HG03097 (cell line): ENCODE measurements at regions not wholly inside any gene's neighbourhood (a gene's known extent, or its start where the extent isn't known, plus 50 kb on each side); places are given as distances from the start of the nearest gene placed in this dataset.
"Not testable (repeated sequence)": the region's sequence is repeated elsewhere in the genome, so short reads cannot be mapped to it uniquely, and the experiment has no call there.

Experiments
- ATAC-seq: cut with Tn5 transposase; IDR thresholded peaks from one replicate; pipeline ENCODE4 v1.9.1; 2021; ENCODE audit not compliant: unreplicated experiment, low FRiP score

DNA sequence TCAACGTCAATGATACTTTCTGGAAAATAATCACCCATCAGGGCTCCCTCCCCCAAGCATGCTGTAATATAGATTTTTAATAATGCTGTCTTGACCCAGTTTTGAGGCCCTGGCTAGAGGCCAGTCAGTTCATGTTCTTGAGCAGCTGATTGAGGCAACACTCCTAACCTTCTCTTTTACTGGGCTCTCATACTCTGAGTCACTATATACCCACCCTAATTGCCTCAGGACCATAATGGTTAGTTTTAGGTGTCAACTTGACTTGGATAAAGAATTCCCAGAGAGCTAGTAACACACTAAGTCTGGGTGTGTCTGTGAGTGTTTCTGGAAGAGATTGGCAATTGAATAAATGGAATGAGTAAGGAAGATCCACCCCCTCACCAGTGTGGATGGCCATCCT, 527.0 kb upstream of the ATP2B1 start:
- ATAC-seq: no peak

DNA sequence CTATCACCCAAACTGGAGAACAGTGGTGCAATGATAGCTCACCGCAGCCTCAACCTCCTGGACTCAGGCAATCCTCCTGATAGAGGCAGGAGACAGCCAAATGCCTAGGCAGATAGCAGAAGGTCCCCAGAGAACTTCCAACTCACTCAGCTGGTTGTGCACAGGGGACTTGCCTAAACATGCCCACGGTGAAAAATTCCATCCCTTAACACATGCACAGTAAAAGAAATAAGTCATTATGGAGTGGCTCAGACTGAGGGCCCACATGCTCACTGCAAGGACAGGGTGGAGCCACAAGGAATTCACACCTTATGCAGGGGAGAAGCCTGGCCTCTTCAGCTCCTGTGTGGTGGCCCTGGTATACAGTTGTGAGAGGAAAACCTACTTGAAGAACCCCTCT, 525.8 kb upstream of the ATP2B1 start:
- ATAC-seq: no peak

DNA sequence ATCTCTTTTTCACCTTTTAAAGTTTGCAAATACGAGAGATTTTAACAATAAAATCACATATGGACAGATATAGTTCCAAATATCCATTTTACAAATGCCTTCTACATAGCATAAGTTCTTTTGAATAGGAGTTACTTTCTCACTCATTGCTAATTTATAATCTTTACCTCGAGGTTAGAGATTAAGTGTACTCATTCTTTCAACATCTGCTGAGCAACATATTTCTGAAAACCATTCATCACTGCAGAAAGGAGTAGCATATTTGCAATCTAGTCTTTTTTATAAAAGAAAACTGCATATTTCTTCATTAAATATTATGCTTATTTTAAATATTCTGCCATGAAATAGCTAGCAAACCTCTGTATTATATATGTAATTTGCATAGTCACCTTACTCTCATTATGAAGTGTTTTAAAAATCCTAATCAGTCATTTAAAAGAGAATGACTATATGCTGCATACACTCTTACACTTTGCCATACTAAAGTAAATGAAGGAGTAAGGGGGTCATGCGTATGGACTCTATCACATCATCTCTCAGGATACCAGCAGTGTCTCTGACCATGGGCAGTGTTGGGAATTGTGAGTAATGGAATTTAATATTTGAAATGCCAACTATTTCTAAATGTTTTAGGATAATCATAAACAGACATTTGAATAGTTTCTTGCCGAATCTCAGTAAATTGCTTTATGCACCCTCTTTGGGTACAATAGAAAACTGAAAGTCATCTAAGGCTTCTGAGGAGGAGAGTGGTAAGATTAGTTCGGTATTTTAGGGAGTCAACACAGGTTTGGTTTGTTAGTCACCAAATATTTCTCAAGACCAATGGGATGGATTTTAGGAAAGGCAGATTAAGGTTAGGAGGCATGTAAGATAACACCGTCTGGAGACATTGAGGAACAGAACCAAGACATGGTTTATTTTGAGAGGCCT, 524.8 kb upstream of the ATP2B1 start:
- no peak for ATAC-seq

DNA sequence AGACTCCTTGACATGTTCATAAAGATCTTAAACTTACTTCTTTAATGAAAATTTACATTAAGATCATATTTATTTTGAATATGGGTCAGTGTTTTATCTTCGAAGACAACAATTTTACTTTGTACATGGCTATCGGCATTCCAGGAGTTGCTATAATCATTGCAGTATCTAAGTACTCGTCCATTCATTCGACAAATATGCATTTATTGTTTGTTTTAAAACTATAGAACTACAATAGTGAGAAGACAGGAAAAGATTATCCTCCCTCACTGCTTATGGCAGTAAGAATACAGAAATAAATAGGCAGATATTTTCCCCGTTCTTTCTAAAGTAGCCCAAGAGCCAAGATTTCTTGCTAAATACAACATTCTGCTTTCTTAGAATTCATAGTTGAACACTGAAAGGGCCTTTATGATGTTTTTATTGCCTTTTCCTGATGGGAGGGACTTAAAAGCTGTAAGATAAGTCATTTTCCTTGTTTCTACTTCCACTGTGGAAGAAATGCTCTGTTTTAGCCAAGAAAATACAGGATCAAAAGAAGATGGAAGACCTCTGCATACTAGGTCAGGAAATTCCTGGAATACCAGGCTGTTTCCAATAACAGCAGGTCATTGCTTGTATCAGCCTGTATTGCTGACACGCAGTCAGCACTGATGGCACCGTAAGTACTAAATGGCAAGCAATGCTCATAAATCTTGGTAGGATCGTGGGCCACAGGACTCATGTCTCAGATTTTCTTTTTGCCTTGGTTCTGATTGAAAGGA, 521.0 kb upstream of the ATP2B1 start:
- ATAC-seq: no peak

DNA sequence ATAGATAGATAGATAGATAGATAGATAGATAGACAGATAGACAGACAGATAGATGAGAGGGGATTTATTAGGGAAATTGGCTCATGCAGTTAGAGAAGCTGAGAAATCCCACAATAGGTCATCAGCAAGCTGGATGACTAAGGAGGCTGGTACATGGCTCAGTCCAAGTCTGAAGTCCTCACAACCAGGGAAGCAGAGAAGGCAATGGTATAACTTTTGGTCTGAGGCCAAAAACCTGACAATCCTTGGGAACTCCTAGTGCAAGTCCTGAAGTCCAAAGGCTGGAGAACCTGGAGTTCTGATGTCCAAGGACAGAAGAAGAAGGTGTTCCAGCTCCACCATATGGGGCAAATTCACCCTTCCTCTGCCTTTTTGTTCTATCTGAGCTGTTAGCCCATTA, 517.6 kb upstream of the ATP2B1 start:
- no peak for ATAC-seq

DNA sequence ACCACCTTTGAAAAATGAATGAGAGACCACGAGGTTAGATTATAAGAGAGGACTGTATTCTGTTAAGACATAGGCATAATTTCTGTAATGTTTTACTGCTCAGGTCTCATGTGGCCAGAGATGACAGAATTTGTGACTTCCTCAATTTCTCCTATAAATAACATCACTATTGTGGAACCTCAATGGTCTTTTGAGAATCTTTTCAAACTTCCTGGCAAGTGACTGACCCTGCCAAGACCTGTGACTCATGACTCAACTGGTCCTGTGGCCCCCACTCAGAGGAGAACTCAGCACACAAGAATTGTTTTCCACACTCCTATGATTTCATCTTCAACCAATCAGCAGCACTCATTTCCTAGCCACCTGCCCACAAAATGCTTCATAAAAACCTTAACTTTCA, 508.2 kb upstream of the ATP2B1 start:
- no peak for ATAC-seq

DNA sequence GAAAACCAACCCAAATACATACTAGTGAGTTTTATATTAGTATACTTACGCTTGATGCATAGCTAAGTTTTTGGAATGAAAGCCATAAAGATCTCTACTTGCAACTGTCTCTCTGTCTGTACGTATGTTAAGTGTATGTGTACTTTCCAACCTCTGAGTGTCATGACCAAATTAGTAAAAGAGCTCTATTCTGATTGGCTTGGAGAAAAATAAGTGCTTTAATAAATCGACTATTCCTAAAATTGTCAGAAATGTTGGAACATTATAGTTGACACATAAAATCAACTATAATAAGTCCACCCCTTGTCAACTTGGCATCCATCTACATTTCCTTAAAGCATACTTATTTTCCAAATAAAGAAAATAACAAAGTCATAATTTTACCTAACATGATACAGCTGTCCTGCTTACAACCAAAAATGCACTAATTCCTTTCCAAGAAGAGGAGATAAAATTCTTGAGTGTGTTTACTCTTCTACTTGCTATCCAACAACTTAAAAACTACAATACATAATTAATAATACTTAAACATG, 507.4 kb upstream of the ATP2B1 start:
- no peak for ATAC-seq

DNA sequence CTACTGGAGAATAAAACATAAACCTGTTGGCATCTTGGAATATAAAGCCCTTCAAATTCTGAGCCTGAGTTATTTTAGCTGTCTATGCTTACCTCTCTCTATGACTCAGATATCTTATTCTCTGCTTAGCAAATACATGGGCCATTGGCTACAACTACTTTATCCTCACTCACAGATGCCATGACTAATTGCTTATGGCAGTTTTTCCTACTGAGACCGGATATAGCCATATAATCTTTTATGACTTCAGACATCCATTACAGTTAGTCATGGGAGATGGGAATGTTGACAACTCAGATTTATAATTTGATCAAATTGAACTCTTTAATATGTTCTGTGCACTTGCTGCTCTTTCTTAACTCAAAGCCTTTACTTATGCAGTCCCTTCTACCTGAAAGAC, 502.4 kb upstream of the ATP2B1 start:
- no peak for ATAC-seq

DNA sequence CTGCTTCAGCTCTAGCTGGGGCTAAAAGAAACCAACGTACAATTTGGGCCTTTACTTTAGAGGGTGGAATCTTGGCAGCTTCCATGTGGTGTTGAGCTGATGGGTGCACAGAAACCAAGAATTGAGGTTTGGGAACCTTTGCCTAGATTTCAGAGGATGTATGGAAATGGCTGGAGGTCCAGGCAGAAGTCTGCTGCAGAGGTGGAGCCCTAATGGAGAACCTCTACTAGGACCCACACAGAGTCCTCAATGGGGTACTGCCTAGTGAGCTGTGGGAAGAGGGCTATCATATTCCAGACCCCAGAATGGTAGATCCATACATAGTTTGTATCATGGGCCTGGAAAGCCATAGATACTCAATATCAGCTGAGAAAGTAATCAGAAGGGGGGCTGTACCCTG, 500.4 kb upstream of the ATP2B1 start:
- ATAC-seq: no peak

DNA sequence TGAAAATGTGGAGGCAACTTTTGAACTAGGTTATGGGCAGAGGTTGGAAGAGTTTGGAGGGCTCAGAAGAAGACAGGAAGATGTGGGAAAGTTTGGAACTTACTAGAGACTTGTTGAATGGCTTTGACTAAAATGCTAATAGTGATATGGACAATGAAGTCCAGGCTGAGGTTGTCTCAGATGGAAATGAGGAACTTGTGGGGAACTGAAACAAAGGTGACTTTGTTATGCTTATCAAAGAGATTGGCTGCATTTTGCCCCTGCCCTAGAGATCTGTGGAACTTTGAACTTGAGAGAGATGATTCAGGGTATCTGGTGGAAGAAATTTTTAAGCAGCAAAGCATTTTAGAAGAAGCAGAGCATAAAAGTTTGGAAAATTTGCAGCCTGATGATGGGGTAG, 499.7 kb upstream of the ATP2B1 start:
- not testable (repeated sequence) for ATAC-seq

DNA sequence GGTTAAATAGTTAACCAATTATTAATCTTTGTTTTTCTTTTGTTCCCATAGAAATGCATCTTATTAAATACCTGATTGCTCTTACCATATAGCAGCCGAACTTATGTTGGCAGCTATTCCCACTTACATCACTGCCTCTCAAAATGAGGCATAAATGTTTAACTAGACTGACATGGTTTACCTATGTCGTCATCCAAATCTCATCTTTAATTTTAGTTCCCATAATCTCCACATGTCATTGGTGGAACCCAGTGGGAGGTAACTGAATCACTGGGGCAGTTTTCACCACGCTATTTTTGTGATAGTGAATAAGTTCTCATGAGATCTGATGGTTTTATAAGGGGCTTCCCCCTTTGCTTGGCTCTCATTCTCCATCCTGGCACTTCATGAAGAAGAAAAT, 499.2 kb upstream of the ATP2B1 start:
- ATAC-seq: no peak

DNA sequence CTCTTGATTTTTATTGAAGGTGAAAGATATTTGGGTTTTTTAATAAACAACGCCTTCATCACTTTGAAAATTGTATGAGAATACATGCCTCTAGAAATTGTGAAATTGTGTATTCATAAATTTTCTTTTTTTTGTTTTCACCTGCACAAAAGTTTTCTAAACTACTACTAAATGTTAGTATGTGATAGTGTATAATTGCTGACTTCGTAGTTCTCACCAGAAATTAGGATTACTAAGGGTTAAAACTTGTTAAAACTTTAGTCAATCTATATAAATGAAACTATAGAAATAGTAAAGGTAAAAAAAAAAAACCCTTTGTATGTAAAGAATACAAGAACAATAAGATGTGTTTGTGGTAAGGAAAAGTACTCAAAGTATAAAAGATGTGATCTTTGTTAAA, 496.5 kb upstream of the ATP2B1 start:
- ATAC-seq: no peak

DNA sequence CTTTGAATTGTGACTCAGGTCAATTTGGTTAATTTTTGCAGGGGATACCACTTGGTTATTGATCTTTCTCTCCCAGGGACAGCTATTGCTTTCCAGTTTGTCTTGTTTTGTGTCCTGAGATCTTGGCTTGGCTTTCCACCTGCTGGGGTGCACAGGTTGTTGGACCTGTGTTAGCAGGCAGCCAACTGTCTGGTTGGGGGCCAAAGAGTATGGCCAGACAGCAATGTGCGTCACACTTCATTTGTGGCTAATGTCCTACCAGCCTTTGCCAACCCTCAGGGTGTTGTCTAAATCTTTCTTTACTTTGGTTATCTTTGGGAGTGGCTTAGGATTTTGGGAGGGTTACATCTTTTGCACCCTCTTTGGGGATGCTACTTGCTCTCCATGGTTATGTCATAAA, 494.9 kb upstream of the ATP2B1 start:
- ATAC-seq: no peak

DNA sequence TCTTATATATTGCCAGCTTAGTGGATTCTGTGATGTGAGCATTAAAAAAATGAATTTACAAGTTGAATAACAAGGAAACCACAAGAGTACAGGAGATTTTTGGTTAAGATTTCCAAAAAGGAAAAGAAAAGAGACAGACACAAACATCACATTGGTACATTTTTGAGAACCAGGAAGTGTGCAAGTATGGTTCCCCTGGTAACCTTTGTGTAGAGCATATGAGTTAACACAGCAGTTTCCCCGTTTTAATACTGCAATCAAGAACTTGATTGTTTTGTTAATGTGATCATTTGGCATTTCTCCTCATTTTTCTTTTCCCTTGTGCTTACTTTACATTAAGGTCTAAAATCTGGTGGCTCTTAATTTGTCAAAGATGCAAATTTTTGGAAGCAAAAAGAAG, 490.4 kb upstream of the ATP2B1 start:
- ATAC-seq: no peak

DNA sequence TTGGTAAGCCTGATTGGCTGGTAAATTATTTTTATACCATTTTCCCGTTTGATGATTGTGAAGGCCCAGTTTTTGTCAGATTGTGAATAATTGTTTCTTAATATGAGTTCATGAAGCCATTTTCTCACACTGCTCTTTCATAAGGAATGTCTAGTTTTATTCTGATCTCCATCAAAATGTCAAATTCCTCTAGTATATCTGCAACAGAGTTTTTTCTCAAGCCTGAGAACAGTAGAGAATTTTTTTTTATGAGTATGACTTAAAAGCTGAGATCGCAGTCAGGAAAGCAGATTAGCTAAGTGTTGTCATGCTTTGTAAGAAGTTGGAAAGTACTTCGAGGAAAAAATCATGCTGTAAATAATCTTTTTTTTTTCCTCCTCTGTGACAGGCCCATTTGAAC, 484.9 kb upstream of the ATP2B1 start:
- ATAC-seq: no peak

DNA sequence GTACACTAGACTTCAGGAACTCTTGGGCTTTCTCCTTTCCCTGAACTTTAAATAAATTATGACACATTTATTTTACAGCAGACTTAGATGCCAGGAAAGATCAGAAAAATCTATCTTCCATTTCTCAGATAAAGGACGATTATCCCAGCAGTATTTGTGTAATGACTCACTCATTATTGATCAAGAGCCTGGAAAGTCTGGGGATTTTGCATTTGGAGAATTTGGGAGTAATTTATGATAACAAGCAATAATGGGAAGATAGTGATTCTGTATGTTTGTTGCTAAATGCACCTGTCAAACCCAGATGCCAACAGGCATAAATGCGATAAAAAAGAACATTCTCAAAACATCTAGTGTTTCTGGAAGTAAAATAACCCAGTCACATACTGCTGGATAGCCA, 480.2 kb upstream of the ATP2B1 start:
- ATAC-seq: no peak

DNA sequence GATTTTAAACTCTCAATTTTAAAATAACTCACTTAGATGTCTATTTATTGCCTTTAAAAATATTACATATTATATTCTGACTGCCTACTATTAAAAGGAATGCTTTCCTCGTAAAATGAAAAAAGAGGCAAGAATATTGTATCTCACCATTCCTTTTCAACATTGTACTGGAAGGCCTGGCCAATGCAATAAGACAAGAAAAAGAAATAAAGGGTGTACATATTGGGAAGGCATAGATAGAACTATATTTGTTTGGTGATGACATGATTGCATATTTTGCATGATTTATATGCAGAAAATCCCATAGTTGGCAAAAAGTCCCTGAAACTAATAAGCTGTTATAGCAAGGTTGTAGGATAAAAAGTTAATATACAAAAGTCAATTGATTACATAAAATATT, 474.6 kb upstream of the ATP2B1 start:
- ATAC-seq: no peak

DNA sequence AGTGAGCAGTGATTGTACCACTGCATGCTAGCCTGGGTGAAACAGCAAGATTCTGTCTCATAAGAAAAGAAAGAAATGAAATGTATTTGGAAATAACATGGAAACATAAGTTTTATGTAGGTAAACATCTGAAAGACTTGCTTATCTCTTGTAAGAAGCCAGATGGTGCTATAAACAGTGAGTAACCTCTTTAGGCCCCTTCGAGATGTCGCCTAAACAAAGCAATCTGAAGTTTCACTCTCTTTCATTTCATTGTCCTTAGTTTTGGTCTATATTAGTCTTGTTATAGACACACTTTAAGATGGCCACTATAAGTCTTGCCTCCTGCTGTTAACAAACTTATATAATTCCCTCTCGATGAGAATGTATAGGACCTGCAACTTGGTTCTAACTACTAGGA, 472.6 kb upstream of the ATP2B1 start:
- no peak for ATAC-seq

DNA sequence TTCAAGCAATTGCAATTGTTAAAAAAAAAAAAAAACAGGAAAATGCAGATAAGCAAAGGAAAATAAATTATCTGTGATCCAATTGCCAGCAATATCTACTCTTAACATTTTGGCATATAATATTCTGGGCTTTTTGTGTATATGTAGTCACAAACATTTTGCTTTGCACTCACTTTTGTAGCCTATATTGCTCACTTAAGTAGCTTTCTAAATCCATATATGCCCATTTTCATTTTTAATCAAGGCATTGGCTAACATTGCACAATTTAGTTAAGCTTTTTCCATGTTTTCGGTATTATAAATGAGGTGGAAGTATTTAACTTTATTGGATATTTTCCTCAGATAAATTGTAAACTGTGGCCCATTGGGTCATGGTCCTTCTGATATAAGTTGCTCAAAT, 466.3 kb upstream of the ATP2B1 start:
- no peak for ATAC-seq

DNA sequence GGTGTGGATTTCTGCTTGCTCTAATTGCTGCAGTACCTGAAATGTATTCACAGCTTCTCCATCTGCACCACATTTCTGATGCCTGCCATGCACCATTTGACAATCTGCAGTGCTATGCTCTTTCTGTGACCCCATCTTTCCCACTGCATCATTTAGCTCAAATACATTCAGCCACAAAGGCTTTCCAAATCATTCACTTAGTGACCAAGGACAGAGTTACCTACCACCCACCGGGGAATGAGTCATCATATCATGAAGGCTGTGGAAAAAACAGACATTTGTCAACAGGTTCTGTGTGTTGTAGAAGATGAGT, 465.5 kb upstream of the ATP2B1 start:
- no peak for ATAC-seq

DNA sequence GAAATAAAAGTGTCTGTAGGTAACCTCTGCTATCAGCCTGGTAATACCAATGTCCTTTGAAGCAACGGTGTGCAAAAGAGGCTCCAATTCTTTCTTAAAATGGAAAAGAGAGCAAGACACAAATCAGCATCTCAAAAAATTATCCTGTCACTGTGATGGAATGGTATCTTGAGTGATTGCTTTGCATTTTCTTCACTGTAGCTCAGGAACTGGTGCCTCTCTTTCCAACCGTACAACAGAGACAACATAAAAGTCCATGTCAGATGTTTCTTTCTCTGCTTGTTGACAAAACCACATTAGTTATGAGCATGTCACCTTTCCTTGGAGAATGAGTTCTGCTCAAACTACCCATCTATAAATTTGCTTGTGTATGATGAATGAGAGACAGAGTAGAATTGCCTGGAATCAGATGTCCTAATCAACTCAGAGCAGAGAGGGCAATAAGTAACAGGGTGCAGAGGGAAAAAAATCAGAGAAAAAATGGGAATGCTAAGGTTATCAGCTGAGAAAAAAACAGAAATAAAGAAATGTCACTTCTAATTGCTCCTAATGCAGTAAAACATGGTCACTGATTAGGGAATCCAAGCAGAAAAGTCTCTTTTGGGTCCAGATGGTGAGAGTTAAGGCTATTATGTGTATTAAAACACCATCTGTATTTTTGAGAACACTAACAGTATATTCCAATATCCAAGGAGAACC, 465.0 kb upstream of the ATP2B1 start:
- ATAC-seq: no peak
